ENCODE measurements at regions not wholly inside any gene's neighbourhood (a gene's known extent, or its start where the extent isn't known, plus 50 kb on each side); places are given as distances from the start of the nearest gene placed in this dataset.

GRCh38 chr13:30529085-30529834, 63.5 kb upstream of the HMGB1 start:
- no peak for TF ChIP-seq POLR2AphosphoS5 (IDR thresholded peaks at IDR 0.05; ENCODE audit: low read depth, low read length)
- TF ChIP-seq POLR2A (IDR thresholded peaks at IDR 0.05; ENCODE audit: low read depth, low read length): no peak
- no peak for TF ChIP-seq TAF1 (IDR thresholded peaks at IDR 0.05; ENCODE audit: borderline replicate concordance, low read depth, low read length)

All from GM12892 (cell line).